ENCODE measurements at regions not wholly inside any gene's neighbourhood (a gene's known extent, or its start where the extent isn't known, plus 50 kb on each side); places are given as distances from the start of the nearest gene placed in this dataset.

GRCh38 chr3:20450611-20451010 lies 264.6 kb upstream of the SGO1 start:
- TF ChIP-seq RBBP5 (IDR thresholded peaks at IDR 0.05; ENCODE audit: borderline replicate concordance, low read depth, low read length) (no peak), RFX5 (IDR thresholded peaks at IDR 0.05; ENCODE audit: borderline replicate concordance, low read depth, low read length) (no peak), GABPA (IDR thresholded peaks at IDR 0.05; ENCODE audit: borderline replicate concordance, insufficient read depth, low read length) (no peak), ASH2L (IDR thresholded peaks at IDR 0.05; ENCODE audit: low read length) (no peak), KDM1A (IDR thresholded peaks at IDR 0.05; ENCODE audit: borderline replicate concordance, low read length) (no peak), BACH1 (IDR thresholded peaks at IDR 0.05; ENCODE audit: low read length) (peak; percentile 84), TBP (IDR thresholded peaks at IDR 0.05; ENCODE audit: low read depth, low read length) (no peak), MAFK (IDR thresholded peaks at IDR 0.05; ENCODE audit: low read depth, low read length) (peak; percentile 85; the same call in 1 of the 2 replicates)
- TF ChIP-seq, protein P1, sequence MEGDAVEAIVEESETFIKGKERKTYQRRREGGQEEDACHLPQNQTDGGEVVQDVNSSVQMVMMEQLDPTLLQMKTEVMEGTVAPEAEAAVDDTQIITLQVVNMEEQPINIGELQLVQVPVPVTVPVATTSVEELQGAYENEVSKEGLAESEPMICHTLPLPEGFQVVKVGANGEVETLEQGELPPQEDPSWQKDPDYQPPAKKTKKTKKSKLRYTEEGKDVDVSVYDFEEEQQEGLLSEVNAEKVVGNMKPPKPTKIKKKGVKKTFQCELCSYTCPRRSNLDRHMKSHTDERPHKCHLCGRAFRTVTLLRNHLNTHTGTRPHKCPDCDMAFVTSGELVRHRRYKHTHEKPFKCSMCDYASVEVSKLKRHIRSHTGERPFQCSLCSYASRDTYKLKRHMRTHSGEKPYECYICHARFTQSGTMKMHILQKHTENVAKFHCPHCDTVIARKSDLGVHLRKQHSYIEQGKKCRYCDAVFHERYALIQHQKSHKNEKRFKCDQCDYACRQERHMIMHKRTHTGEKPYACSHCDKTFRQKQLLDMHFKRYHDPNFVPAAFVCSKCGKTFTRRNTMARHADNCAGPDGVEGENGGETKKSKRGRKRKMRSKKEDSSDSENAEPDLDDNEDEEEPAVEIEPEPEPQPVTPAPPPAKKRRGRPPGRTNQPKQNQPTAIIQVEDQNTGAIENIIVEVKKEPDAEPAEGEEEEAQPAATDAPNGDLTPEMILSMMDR (IDR thresholded peaks at IDR 0.05; ENCODE audit: control extremely low read depth in 1 of 3, insufficient read depth in 1 of 3, low read depth in 1 of 3, low read length in 3 of 3): no peak
- H2BK15ac ChIP-seq (ENCODE audit: low read length): no peak overlapping the region
- DNase-seq (ENCODE audit: low read depth in 1 of 2, low spot score in 2 of 2): no peak
- no peak overlapping the region for H3K4ac ChIP-seq (replicated peaks; ENCODE audit: insufficient read length, low read depth, low read length)
- H2AK5ac ChIP-seq (ENCODE audit: low read depth, low read length): no peak overlapping the region
- no peaks in the 10 kb centered on the region for H3K27me3 ChIP-seq (replicated peaks in 1 of 4; ENCODE audit: control insufficient read depth in 3 of 4, extremely low read depth in 1 of 4, insufficient read depth in 3 of 4, low read length in 3 of 4)
- H3K9me3 ChIP-seq (ENCODE audit: insufficient read depth in 2 of 2, low read depth in 1 of 2, low read length in 1 of 2): peaks cover 14 to 34% of the 10 kb centered on the region in 2 experiments
- no peak overlapping the region for H4K91ac ChIP-seq (replicated peaks; ENCODE audit: insufficient read length, low read length)
- ChIA-PET POLR2A (ENCODE audit: partially characterized antibody) (no interaction called here), CTCF (ENCODE audit: partially characterized antibody) (no interaction called here)
- H2BK5ac ChIP-seq (ENCODE audit: low read depth, low read length): no peak overlapping the region
- no peaks in the 10 kb centered on the region for H3K4me1 ChIP-seq (replicated peaks in 1 of 4; ENCODE audit: control insufficient read depth in 3 of 4, insufficient read depth in 4 of 4, low read length in 3 of 4)
- no peak for FAIRE-seq
- H3K14ac ChIP-seq (ENCODE audit: insufficient read length): no peak overlapping the region
- no peak overlapping the region for H3K18ac ChIP-seq (ENCODE audit: extremely low read depth, low read length)
- no peaks in the 10 kb centered on the region for H3K79me1 ChIP-seq (ENCODE audit: low read depth, low read length)
- no peak overlapping the region for H3K9ac ChIP-seq (replicated peaks in 1 of 4; ENCODE audit: extremely low read depth in 1 of 4, low read depth in 3 of 4, low read length in 3 of 4)
- no peak overlapping the region for H3K4me3 ChIP-seq (ENCODE audit: extremely low read depth in 1 of 4, insufficient read depth in 2 of 4, low read depth in 3 of 4, low read length in 4 of 4)
- no peaks in the 10 kb centered on the region; a peak in 1 of 8 replicates for H3K36me3 ChIP-seq (ENCODE audit: control insufficient read depth in 2 of 4, insufficient read depth in 4 of 4, low read length in 3 of 4)
- H2AFZ ChIP-seq (ENCODE audit: low read length): no peak overlapping the region
- no peaks in the 10 kb centered on the region for H3K23me2 ChIP-seq (ENCODE audit: low read depth, low read length)
- H3K4me2 ChIP-seq (ENCODE audit: insufficient read depth in 1 of 2, low read depth in 2 of 2, low read length in 2 of 2): no peak overlapping the region
- no peak overlapping the region for H4K8ac ChIP-seq (ENCODE audit: extremely low read depth, insufficient read depth, low read length)
- no peak overlapping the region for H2BK20ac ChIP-seq (ENCODE audit: low read length)
- no peak overlapping the region for H3K23ac ChIP-seq (ENCODE audit: insufficient read length)
- no peaks in the 10 kb centered on the region for H3K79me2 ChIP-seq (ENCODE audit: control insufficient read depth in 1 of 2, insufficient read depth in 2 of 2, low read length in 2 of 2)
- H2BK120ac ChIP-seq (replicated peaks; ENCODE audit: low read depth, low read length): no peak overlapping the region
- no peaks in the 10 kb centered on the region for H4K20me1 ChIP-seq (replicated peaks in 1 of 2; ENCODE audit: control insufficient read depth in 1 of 2, insufficient read depth in 2 of 2, low read length in 2 of 2)
- H3K27ac ChIP-seq (ENCODE audit: low read depth, low read length): no peak overlapping the region
- no peak overlapping the region for H4K5ac ChIP-seq (ENCODE audit: insufficient read length, low read depth, low read length)
- no peak overlapping the region for H2BK12ac ChIP-seq (ENCODE audit: low read depth, low read length)
- WGBS, 2 experiments (ENCODE audit: extremely low coverage in 1 of 2, insufficient coverage in 1 of 2, insufficient read length in 1 of 2, insufficient replicate concordance in 2 of 2, low coverage in 1 of 2, low lambda C conversion rate in 2 of 2, missing lambda C conversion rate in 1 of 2): 92% methylated on average over 1 of the region's 1 CpG; no CpG with 5 or more reads in 1 of the 2 experiments
- H3K56ac ChIP-seq (replicated peaks; ENCODE audit: insufficient read length, low read depth, low read length): no peak overlapping the region
